T-cell (primary cell): ENCODE measurements at regions not wholly inside any gene's neighbourhood (a gene's known extent, or its start where the extent isn't known, plus 50 kb on each side); places are given as distances from the start of the nearest gene placed in this dataset.
"Not testable (repeated sequence)": the region's sequence is repeated elsewhere in the genome, so short reads cannot be mapped to it uniquely, and the experiment has no call there.

Experiments used
- ATAC-seq, 4 experiments: fragments of 200-7000 bp in 3 of 4; fragments of 150-1000 bp in 1 of 4; cut with Tn5 transposase; replicated peaks in 1 of 4; 1 replicate in 3 of 4; 2 replicates in 1 of 4; pipeline ENCODE4 v1.10.0; 2021; ENCODE audit warnings: moderate library complexity in 3 of 4, mild to moderate bottlenecking in 2 of 4, moderate number of reproducible peaks in 1 of 4
- CTCF ChIA-PET, 2 donors: fragments of 300-600 bp; sonication (Branson Sonifier 250); formaldehyde crosslinking; loops; one replicate each; lab custom pipeline; 2022; ENCODE audit warnings: antibody characterized with exemption in 2 of 2; lab: Charles Lee
- POLR2A ChIA-PET, 2 donors: fragments of 300-600 bp; sonication (Branson Sonifier 250); formaldehyde crosslinking; loops; one replicate each; lab custom pipeline; 2022; ENCODE audit warnings: antibody characterized with exemption in 2 of 2; lab: Charles Lee
- DNase-seq, 35 experiments: peaks; one replicate each; pipeline versions ENCODE4 v3.0.0 to v3.0.0-alpha.2; 2013 to 2023
- H3K27ac ChIP-seq: one replicate; pipeline ENCODE4 v1.5.1; 2013; ENCODE audit warnings: low read length
- H3K27me3 ChIP-seq, 2 experiments: replicated peaks in 1 of 2; 1 replicate in 1 of 2; 2 replicates in 1 of 2; pipeline versions ENCODE4 v1.6.1 to v1.7.0; 2013; ENCODE audit warnings: low read length in 1 of 2, mixed read lengths in 1 of 2; ENCODE audit not compliant: control insufficient read depth in 2 of 2, insufficient read depth in 2 of 2; ENCODE audit errors: extremely low read depth in 1 of 2
- H3K36me3 ChIP-seq, 2 donors: 1 replicate in 1 of 2; 2 replicates in 1 of 2; pipeline versions ENCODE4 v1.6.1 to v1.7.0; 2013; ENCODE audit warnings: low read length in 1 of 2; ENCODE audit not compliant: control insufficient read depth in 2 of 2, insufficient read depth in 1 of 2; ENCODE audit errors: extremely low read depth in 1 of 2
- H3K4me1 ChIP-seq, 2 experiments: 1 replicate in 1 of 2; 2 replicates in 1 of 2; pipeline versions ENCODE4 v1.6.1 to v1.7.0; 2013; ENCODE audit warnings: low read length in 2 of 2, mixed read lengths in 1 of 2; ENCODE audit not compliant: insufficient read depth in 2 of 2, control insufficient read depth in 1 of 2; ENCODE audit errors: extremely low read depth in 1 of 2
- H3K4me3 ChIP-seq, 2 donors: 1 replicate in 1 of 2; 2 replicates in 1 of 2; pipeline versions ENCODE4 v1.5.1 to v1.7.0; 2013; ENCODE audit warnings: mild to moderate bottlenecking in 2 of 2, low read length in 1 of 2, moderate library complexity in 1 of 2; ENCODE audit not compliant: control insufficient read depth in 1 of 2; ENCODE audit errors: extremely low read depth in 1 of 2
- H3K9me3 ChIP-seq: 2 replicates; pipeline ENCODE4 v1.7.0; 2013
- H3K27ac Mint-ChIP-seq, 2 donors: one replicate each; pipeline ENCODE4 v1.8.0; 2020 to 2021; ENCODE audit warnings: mild to moderate bottlenecking in 2 of 2, mixed read lengths in 2 of 2
- H3K27me3 Mint-ChIP-seq, 2 donors: one replicate each; pipeline ENCODE4 v1.8.0; 2021 to 2022; ENCODE audit warnings: mixed read lengths in 2 of 2
- H3K36me3 Mint-ChIP-seq: one replicate; pipeline ENCODE4 v1.8.0; 2021; ENCODE audit warnings: mixed read lengths
- H3K4me1 Mint-ChIP-seq, 3 donors: one replicate each; pipeline ENCODE4 v1.8.0; 2020 to 2022; ENCODE audit warnings: mixed read lengths in 3 of 3, mild to moderate bottlenecking in 1 of 3
- H3K4me3 Mint-ChIP-seq, 3 donors: one replicate each; pipeline ENCODE4 v1.8.0; 2020 to 2022; ENCODE audit warnings: mild to moderate bottlenecking in 3 of 3, mixed read lengths in 3 of 3, moderate library complexity in 3 of 3
- H3K9me3 Mint-ChIP-seq, 3 donors: one replicate each; pipeline ENCODE4 v1.8.0; 2020 to 2022; ENCODE audit warnings: mixed read lengths in 3 of 3
- WGBS: methylation state at CpG from one replicate; pipeline ENCODE4 v1.1.5; 2013; ENCODE audit warnings: missing lambda C conversion rate; ENCODE audit not compliant: insufficient coverage; 5-methylcytosine and 5-hydroxymethylcytosine counted together

DNA sequence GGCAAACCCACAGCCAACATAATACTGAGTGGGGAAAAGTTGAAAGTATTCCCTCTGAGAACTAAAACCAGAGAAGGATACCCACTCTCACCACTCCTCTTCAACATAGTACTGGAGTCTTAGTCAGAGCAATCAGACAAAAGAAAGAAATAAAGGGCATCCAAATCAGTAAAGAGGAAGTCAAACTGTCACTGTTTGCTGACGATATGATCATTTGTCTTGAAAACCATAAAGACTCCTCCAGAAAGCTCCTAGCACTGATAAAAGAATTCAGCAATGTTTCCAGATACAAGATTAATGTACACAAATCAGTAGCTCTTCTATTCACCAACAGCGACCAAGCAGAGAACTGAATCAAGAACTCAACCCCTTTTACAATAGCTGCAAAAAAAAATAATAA is 64.0 kb upstream of the SSTR4 start:
- H3K27ac Mint-ChIP-seq, H3K36me3 ChIP-seq, H3K27ac ChIP-seq, H3K9me3 ChIP-seq, H3K4me1 Mint-ChIP-seq, H3K9me3 Mint-ChIP-seq, DNase-seq, H3K4me3 Mint-ChIP-seq, ATAC-seq, CTCF ChIA-PET, H3K27me3 Mint-ChIP-seq, H3K4me1 ChIP-seq, H3K4me3 ChIP-seq, H3K36me3 Mint-ChIP-seq, POLR2A ChIA-PET: not testable (repeated sequence)
- 33% methylated on average over 2 of the region's 2 CpGs for WGBS
- H3K27me3 ChIP-seq, result peaks cover 0 to 12% of the 10 kb centered on the region in 2 experiments

DNA sequence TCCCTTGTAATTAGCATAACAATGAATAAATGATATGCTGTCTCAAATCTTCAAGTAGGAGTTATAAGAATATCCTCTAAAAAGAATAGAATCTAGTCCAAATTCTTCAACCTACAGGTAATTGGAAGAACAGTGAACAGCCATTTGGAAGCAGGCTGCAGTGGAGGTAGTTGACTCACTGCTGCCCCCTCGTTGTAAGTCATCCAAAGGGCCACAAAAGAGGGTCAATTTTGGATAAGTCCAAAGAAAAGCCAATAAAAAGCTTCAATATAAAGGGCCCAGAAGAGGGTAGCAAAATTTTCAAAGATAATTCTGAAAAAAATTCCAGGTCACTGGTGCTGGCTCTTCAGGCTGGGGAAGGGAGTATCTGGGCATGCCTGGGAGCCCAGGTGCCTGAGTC is 60.8 kb upstream of the SSTR4 start:
- Mint-ChIP-seq H3K4me1 (no peaks in the 10 kb centered on the region), H3K27me3 (no peaks in the 10 kb centered on the region), H3K4me3 (no peak overlapping the region), H3K36me3 (no peaks in the 10 kb centered on the region), H3K27ac (no peak overlapping the region), H3K9me3 (peaks cover 3 to 8% (median 3%) of the 10 kb centered on the region in 3 donors)
- ChIA-PET CTCF (no interaction called here), POLR2A (no interaction called here)
- Histone ChIP-seq H3K4me3 (no peak overlapping the region), H3K9me3 (no peaks in the 10 kb centered on the region), H3K27me3 (no peaks in the 10 kb centered on the region), H3K4me1 (no peaks in the 10 kb centered on the region), H3K36me3 (no peaks in the 10 kb centered on the region), H3K27ac (no peak overlapping the region)
- no peak for ATAC-seq
- no peak for DNase-seq
- WGBS, result no CpG with 5 or more reads among the region's 1 CpG

DNA sequence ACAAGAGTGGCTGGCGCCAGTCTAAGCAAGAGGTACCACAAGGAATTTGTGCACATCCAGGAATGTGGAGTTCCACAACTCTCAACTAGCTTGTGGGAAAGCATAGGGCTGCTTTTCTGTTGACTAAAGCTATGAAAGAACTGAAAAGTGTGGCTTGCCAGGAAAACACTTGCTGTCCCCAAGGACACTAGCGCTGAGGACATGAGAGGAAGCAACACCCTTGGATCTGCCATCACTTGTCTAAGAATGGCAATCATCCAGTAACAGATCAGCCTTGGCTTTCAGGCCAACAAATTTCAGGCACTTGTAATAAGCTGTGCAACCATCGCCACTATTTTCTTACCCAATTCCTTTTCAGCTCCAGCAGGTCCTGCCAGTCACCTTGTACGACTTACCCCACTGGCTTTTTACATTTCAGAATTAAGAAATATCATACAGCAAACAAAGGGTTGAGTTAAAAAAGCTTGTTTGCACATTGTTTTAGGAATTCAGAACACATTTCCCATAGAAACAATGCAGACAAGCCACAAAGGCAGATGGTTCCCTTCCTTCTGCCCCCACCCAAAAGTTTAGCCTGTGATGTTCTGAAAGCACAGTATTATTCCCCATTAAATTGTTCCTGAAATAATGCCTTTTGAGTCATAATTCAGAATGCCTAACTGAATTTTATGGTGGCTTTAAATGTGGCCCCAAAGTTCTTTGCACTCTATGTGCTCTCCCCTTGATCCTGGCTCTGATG is 57.9 kb upstream of the SSTR4 start:
- no peak for ATAC-seq
- no peak for DNase-seq
- Mint-ChIP-seq H3K27ac (no peak overlapping the region), H3K36me3 (no peaks in the 10 kb centered on the region), H3K4me1 (no peaks in the 10 kb centered on the region), H3K27me3 (peaks cover 0 to 3% of the 10 kb centered on the region in 2 donors), H3K9me3 (peaks cover 3 to 18% (median 11%) of the 10 kb centered on the region in 3 donors), H3K4me3 (no peak overlapping the region)
- WGBS, result 94% methylated on average over 3 of the region's 4 CpGs
- Histone ChIP-seq H3K4me1 (no peaks in the 10 kb centered on the region), H3K27me3 (no peaks in the 10 kb centered on the region), H3K4me3 (no peak overlapping the region), H3K36me3 (no peaks in the 10 kb centered on the region), H3K9me3 (no peaks in the 10 kb centered on the region), H3K27ac (no peak overlapping the region)
- ChIA-PET POLR2A (no interaction called here), CTCF (no interaction called here)

DNA sequence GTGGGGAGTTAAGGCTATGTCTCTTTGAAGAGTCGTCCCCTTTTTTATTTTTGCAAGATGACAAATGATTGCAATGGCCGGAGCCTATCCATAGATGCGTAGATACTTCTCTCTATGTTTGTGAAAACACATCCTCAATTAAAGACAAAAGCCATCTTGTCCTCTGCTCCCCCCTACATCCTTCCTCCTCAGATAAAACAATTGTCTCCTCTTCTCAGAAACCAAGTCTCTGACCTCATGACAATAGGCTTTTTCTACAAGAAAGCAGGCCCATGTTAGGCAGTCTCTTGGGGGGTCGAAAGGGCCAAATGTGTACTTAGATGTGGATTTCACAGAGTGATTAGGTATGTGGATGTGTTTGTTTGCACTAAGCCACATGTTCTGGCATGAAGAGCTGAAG is 51.1 kb upstream of the SSTR4 start:
- Mint-ChIP-seq H3K27me3 (peaks cover 3 to 10% of the 10 kb centered on the region in 2 donors), H3K4me3 (no peak overlapping the region), H3K4me1 (no peaks in the 10 kb centered on the region), H3K9me3 (peaks cover 0 to 10% (median 8%) of the 10 kb centered on the region in 3 donors), H3K36me3 (no peaks in the 10 kb centered on the region), H3K27ac (no peak overlapping the region)
- no peak overlapping the region for H3K27ac ChIP-seq
- 54% methylated on average over 2 of the region's 4 CpGs for WGBS
- H3K4me1 ChIP-seq, result peaks cover 0 to 2% of the 10 kb centered on the region in 2 experiments
- POLR2A ChIA-PET, result no interaction called here
- CTCF ChIA-PET, result no interaction called here
- ATAC-seq (no peak), DNase-seq (no peak)
- H3K36me3 ChIP-seq, result no peaks in the 10 kb centered on the region
- H3K9me3 ChIP-seq, result no peaks in the 10 kb centered on the region
- peaks cover 0 to 6% of the 10 kb centered on the region in 2 experiments for H3K27me3 ChIP-seq
- no peak overlapping the region for H3K4me3 ChIP-seq

DNA sequence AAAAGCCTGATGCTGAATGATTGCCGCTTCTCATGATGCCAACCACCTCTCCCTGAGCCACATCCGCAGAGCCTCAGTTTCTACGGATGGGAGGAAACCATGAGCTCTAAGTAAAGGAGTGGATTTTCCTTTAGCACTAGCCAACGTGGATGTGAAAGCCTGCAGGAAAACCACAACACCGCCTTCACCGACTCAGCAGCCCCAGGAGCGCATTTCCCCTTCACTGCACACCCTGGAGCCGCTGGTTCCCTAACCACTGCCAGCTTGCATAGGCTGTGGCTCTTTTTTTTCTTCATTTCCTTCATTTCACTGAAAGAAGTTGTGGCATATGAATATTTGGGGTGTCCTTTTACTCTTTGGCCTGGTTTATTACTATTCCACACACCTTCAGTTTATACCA is 50.5 kb upstream of the SSTR4 start:
- ATAC-seq, result no peak
- no peak overlapping the region for H3K27ac Mint-ChIP-seq
- WGBS, result 4% methylated on average over 4 of the region's 8 CpGs

DNA sequence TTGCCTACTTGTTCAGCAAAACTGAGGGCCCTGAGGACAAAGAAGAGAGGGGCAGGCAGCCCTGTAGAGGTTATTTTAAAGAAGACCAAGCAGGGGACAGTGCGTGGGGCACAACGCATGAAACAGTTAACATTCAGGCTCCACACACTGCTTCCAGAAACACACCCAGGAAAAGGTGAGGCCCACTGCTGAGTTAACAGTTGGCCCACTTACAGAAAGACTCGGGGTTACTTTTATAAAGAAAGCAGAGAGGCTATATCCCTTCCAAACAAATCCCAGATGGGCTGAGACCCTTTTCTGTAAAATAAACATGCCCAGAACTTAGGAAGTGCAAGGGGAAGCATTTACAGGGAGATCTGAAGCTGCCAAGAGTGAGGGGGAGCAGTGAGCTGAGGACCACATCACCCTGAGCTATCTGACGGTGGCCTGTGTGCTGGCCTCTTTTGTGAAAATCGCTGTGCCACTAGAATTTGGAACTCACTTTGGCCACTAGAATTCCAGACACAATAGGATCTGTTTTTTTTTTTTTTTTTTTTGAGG is 49.8 kb upstream of the SSTR4 start:
- no peaks in the 10 kb centered on the region for H3K36me3 ChIP-seq
- no peaks in the 10 kb centered on the region for H3K4me1 Mint-ChIP-seq
- H3K27ac ChIP-seq, result no peak overlapping the region
- ChIA-PET CTCF (interaction anchor here in 1 of 2 donors (0.8 kb wide), 1 partner anchor 41 kb away, joined by 3 read pairs; no protein-coding TSS in a partner anchor), POLR2A (no interaction called here)
- no peak overlapping the region for H3K4me3 ChIP-seq
- peaks cover 0 to 2% of the 10 kb centered on the region in 2 experiments for H3K4me1 ChIP-seq
- 68% methylated on average over 2 of the region's 5 CpGs for WGBS
- H3K36me3 Mint-ChIP-seq, result no peaks in the 10 kb centered on the region
- H3K27ac Mint-ChIP-seq, result no peak overlapping the region
- H3K27me3 Mint-ChIP-seq, result peaks cover 0 to 10% of the 10 kb centered on the region in 2 donors
- ATAC-seq (no peak), DNase-seq (no peak)
- no peaks in the 10 kb centered on the region for H3K9me3 ChIP-seq
- peaks cover 0 to 5% (median 4%) of the 10 kb centered on the region in 3 donors for H3K9me3 Mint-ChIP-seq
- H3K4me3 Mint-ChIP-seq, result no peak overlapping the region
- peaks cover 0 to 6% of the 10 kb centered on the region in 2 experiments for H3K27me3 ChIP-seq

More for the DNA sequence above, 50.5 kb upstream of the SSTR4 start:
- no peaks in the 10 kb centered on the region for H3K36me3 Mint-ChIP-seq
- Histone ChIP-seq H3K9me3 (no peaks in the 10 kb centered on the region), H3K36me3 (no peaks in the 10 kb centered on the region), H3K27ac (no peak overlapping the region), H3K4me1 (peaks cover 0 to 2% of the 10 kb centered on the region in 2 experiments), H3K27me3 (peaks cover 0 to 6% of the 10 kb centered on the region in 2 experiments), H3K4me3 (no peak overlapping the region)
- ChIA-PET CTCF (no interaction called here), POLR2A (no interaction called here)
- H3K27me3 Mint-ChIP-seq, result peaks cover 1 to 10% of the 10 kb centered on the region in 2 donors
- H3K9me3 Mint-ChIP-seq, result peaks cover 0 to 8% (median 5%) of the 10 kb centered on the region in 3 donors
- no peak overlapping the region for H3K4me3 Mint-ChIP-seq
- peak in 1 of 35 experiments; percentile 19 for DNase-seq
- H3K4me1 Mint-ChIP-seq, result no peaks in the 10 kb centered on the region
